HepG2 (cell line): ENCODE measurements at regions not wholly inside any gene's neighbourhood (a gene's known extent, or its start where the extent isn't known, plus 50 kb on each side); places are given as distances from the start of the nearest gene placed in this dataset.
A peak's percentile ranks its signal among the peaks of the same experiment; 100 is the strongest.

Experiments used
- ATF1 ChIP-seq: IDR thresholded peaks from 2 replicates; pipeline ENCODE4 v1.6.1; 2016; ENCODE audit warnings: mild to moderate bottlenecking, control low read depth
- ATF3 ChIP-seq: sonication (generic); formaldehyde crosslinking; IDR thresholded peaks from 2 replicates; pipeline ENCODE4 v1.4.0; 2020; ENCODE audit warnings: missing genetic modification reagents
- HOXD1 ChIP-seq: sonication (generic); formaldehyde crosslinking; IDR thresholded peaks from 2 replicates; pipeline ENCODE4 v1.5.0; 2020; ENCODE audit warnings: missing genetic modification reagents
- MTA1 ChIP-seq: sonication (generic); formaldehyde crosslinking; IDR thresholded peaks from 2 replicates; pipeline ENCODE4 v1.4.0; 2020; ENCODE audit warnings: missing genetic modification reagents, mild to moderate bottlenecking, borderline replicate concordance
- MXD4 ChIP-seq: IDR thresholded peaks from 2 replicates; pipeline ENCODE4 v1.6.1; 2016; ENCODE audit warnings: mild to moderate bottlenecking, missing biosample characterization, missing genetic modification reagents
- UBTF ChIP-seq: sonication (generic); formaldehyde crosslinking; IDR thresholded peaks from 2 replicates; pipeline ENCODE4 v1.4.0; 2020; ENCODE audit warnings: mild to moderate bottlenecking, missing genetic modification reagents
- ZBTB40 ChIP-seq, 2 experiments: fragments of 450-650 bp in 1 of 2; sonication (generic) in 1 of 2; formaldehyde crosslinking in 1 of 2; IDR thresholded peaks; 2 replicates each; pipeline versions ENCODE4 v1.6.1 to v1.8.0; 2016 to 2022; ENCODE audit warnings: antibody characterized with exemption in 1 of 2, mild to moderate bottlenecking in 1 of 2, missing genetic modification reagents in 1 of 2
- ZHX2 ChIP-seq, 2 experiments: sonication (generic) in 1 of 2; formaldehyde crosslinking in 1 of 2; IDR thresholded peaks; 2 replicates each; pipeline versions ENCODE4 v1.6.1 to v1.9.0; 2014 to 2022; ENCODE audit warnings: antibody characterized with exemption in 1 of 2, borderline replicate concordance in 1 of 2, inconsistent platforms in 1 of 2, low read depth in 1 of 2, missing genetic modification reagents in 1 of 2
- ZNF124 ChIP-seq: sonication (generic); formaldehyde crosslinking; IDR thresholded peaks from 2 replicates; pipeline ENCODE4 v1.4.0; 2020; ENCODE audit warnings: missing genetic modification reagents
- ZNF570 ChIP-seq: sonication (generic); formaldehyde crosslinking; IDR thresholded peaks from 2 replicates; pipeline ENCODE4 v1.4.0; 2020; ENCODE audit warnings: mild to moderate bottlenecking, missing genetic modification reagents, borderline replicate concordance

- TF ChIP-seq HOXD1 (CRISPR knock-in tag), result no peak
- TF ChIP-seq ATF3 (CRISPR knock-in tag), result peak; percentile 68; the same call in 1 of the 2 replicates
- no peak for TF ChIP-seq ATF1 (CRISPR knock-in tag)
- TF ChIP-seq MXD4, result no peak
- peak; percentile 95 for TF ChIP-seq ZNF124 (CRISPR knock-in tag)
- TF ChIP-seq ZBTB40 (IDR thresholded peaks at IDR 0.05), result no peak
- no peak for TF ChIP-seq ZBTB40 (CRISPR knock-in tag; IDR thresholded peaks at IDR 0.05)
- TF ChIP-seq ZHX2 (IDR thresholded peaks at IDR 0.05; ENCODE audit: low read depth), result no peak
- no peak for TF ChIP-seq ZHX2 (CRISPR knock-in tag; IDR thresholded peaks at IDR 0.05; ENCODE audit: borderline replicate concordance)
- TF ChIP-seq UBTF (CRISPR knock-in tag), result no peak
- TF ChIP-seq ZNF570 (CRISPR knock-in tag), result no peak
- no peak for TF ChIP-seq MTA1 (CRISPR knock-in tag)
These were observed 181.1 kb downstream of the PTPN11 start (continued) for GRCh38 chr12:112599871-112600270.
